ENCODE measurements at regions not wholly inside any gene's neighbourhood (a gene's known extent, or its start where the extent isn't known, plus 50 kb on each side); places are given as distances from the start of the nearest gene placed in this dataset.

DNA sequence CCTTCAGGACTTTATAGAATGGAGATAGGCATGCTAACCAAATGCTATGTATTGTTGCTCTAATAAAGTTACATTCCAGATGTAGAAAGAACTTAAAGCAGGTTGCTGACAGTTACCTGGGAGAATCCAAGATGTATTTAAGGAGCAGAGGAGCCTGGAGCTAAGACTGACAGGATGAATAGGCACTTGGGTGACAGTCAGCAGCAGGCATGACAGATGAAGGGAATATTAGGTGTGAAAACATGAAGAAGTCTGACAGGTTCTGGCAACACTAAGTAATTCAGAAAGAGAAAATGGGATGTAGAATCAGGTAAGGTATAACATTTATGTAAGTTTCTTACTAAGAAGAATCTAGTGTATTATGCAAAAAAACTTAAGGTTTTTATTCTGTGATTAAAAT, 232.0 kb downstream of the DSC3 start:
- Histone ChIP-seq H4K20me1 (ENCODE audit: control insufficient read depth, insufficient read depth, low read length, poor library complexity, severe bottlenecking) (no peaks in the 10 kb centered on the region), H2AFZ (ENCODE audit: insufficient read depth, low read depth, low read length, poor library complexity, severe bottlenecking) (no peak overlapping the region), H3K4me1 (ENCODE audit: control insufficient read depth in 2 of 2, insufficient read depth in 2 of 2, low read length in 2 of 2) (no peaks in the 10 kb centered on the region), H3K27ac (ENCODE audit: low read length in 2 of 2) (no peak overlapping the region), H3K9me3 (ENCODE audit: control extremely low read depth in 1 of 3, control insufficient read depth in 2 of 3, insufficient read depth in 1 of 3, low read length in 2 of 3) (no peaks in the 10 kb centered on the region), H3K9ac (ENCODE audit: low read length) (no peak overlapping the region), H3K27me3 (replicated peaks in 1 of 4; ENCODE audit: control extremely low read depth in 1 of 4, control insufficient read depth in 3 of 4, insufficient read depth in 4 of 4, low read length in 3 of 4) (no peaks in the 10 kb centered on the region), H3K36me3 (replicated peaks in 1 of 2; ENCODE audit: control extremely low read depth in 1 of 2, control insufficient read depth in 1 of 2, extremely low read depth in 1 of 2, insufficient read depth in 2 of 2, low read length in 1 of 2) (no peaks in the 10 kb centered on the region), H3K4me3 (ENCODE audit: control extremely low read depth in 1 of 5, extremely low read depth in 1 of 5, insufficient read depth in 1 of 5, low read depth in 2 of 5, low read length in 4 of 5) (no peak overlapping the region), H3K79me2 (ENCODE audit: control insufficient read depth, insufficient read depth, low read length) (no peaks in the 10 kb centered on the region), H3K4me2 (replicated peaks; ENCODE audit: low read depth, low read length, poor library complexity, severe bottlenecking) (no peak overlapping the region)
- no peak for ATAC-seq (ENCODE audit: low read depth)
- DNase-seq: no peak
- no peak overlapping the region for H3K4me3 Mint-ChIP-seq
- no peak for TF ChIP-seq EZH2 (IDR thresholded peaks at IDR 0.05; ENCODE audit: borderline replicate concordance, insufficient read depth, low read depth, low read length, poor library complexity, severe bottlenecking)
- TF ChIP-seq, protein P1, sequence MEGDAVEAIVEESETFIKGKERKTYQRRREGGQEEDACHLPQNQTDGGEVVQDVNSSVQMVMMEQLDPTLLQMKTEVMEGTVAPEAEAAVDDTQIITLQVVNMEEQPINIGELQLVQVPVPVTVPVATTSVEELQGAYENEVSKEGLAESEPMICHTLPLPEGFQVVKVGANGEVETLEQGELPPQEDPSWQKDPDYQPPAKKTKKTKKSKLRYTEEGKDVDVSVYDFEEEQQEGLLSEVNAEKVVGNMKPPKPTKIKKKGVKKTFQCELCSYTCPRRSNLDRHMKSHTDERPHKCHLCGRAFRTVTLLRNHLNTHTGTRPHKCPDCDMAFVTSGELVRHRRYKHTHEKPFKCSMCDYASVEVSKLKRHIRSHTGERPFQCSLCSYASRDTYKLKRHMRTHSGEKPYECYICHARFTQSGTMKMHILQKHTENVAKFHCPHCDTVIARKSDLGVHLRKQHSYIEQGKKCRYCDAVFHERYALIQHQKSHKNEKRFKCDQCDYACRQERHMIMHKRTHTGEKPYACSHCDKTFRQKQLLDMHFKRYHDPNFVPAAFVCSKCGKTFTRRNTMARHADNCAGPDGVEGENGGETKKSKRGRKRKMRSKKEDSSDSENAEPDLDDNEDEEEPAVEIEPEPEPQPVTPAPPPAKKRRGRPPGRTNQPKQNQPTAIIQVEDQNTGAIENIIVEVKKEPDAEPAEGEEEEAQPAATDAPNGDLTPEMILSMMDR (IDR thresholded peaks at IDR 0.05): no peak
- no peaks in the 10 kb centered on the region for H3K9me3 Mint-ChIP-seq (ENCODE audit: insufficient read depth)
- CTCF ChIA-PET: no interaction called here
- intact Hi-C loops (cut with micrococcal nuclease): no loop called here
- no peaks in the 10 kb centered on the region for H3K4me1 Mint-ChIP-seq
- H3K27ac Mint-ChIP-seq: no peak overlapping the region
- no peaks in the 10 kb centered on the region for H3K27me3 Mint-ChIP-seq
- POLR2A ChIA-PET: no interaction called here

DNA sequence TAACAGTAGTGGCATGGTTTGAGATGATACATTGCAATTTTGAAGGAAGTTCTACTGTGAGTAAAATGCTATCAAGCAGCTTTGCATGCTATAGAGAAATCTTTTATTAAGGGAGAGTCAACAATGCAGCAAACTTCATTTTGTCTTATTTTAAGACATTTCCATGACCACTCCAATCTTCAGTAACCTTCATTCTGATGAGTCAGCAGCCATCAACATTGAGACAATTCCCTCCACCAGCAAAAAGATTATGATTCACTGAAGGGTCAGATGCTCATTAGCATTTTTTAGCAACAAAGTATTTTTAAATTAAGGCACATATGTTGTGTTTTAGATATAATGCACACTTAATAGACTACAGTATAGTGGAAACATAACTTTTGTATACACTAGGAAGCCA, 235.7 kb downstream of the DSC3 start:
- no peaks in the 10 kb centered on the region for H3K27me3 ChIP-seq (replicated peaks in 1 of 4; ENCODE audit: control extremely low read depth in 1 of 4, control insufficient read depth in 3 of 4, insufficient read depth in 4 of 4, low read length in 3 of 4)
- no peaks in the 10 kb centered on the region for H3K36me3 ChIP-seq (replicated peaks in 1 of 2; ENCODE audit: control extremely low read depth in 1 of 2, control insufficient read depth in 1 of 2, extremely low read depth in 1 of 2, insufficient read depth in 2 of 2, low read length in 1 of 2)
- TF ChIP-seq EZH2 (IDR thresholded peaks at IDR 0.05; ENCODE audit: borderline replicate concordance, insufficient read depth, low read depth, low read length, poor library complexity, severe bottlenecking): no peak
- TF ChIP-seq, protein P1 (IDR thresholded peaks at IDR 0.05): no peak
- H3K27ac ChIP-seq (ENCODE audit: low read length in 2 of 2): no peak overlapping the region
- no peaks in the 10 kb centered on the region for H3K4me1 ChIP-seq (ENCODE audit: control insufficient read depth in 2 of 2, insufficient read depth in 2 of 2, low read length in 2 of 2)
- no peaks in the 10 kb centered on the region for H3K9me3 ChIP-seq (ENCODE audit: control extremely low read depth in 1 of 3, control insufficient read depth in 2 of 3, insufficient read depth in 1 of 3, low read length in 2 of 3)
- no peaks in the 10 kb centered on the region for H3K27me3 Mint-ChIP-seq
- H3K9ac ChIP-seq (ENCODE audit: low read length): no peak overlapping the region
- no peaks in the 10 kb centered on the region for H3K9me3 Mint-ChIP-seq (ENCODE audit: insufficient read depth)
- intact Hi-C loops (cut with micrococcal nuclease): no loop called here
- CTCF ChIA-PET: no interaction called here
- H3K27ac Mint-ChIP-seq: no peak overlapping the region
- H4K20me1 ChIP-seq (ENCODE audit: control insufficient read depth, insufficient read depth, low read length, poor library complexity, severe bottlenecking): no peaks in the 10 kb centered on the region
- DNase-seq (no peak), ATAC-seq (ENCODE audit: low read depth) (no peak)
- POLR2A ChIA-PET: no interaction called here
- no peaks in the 10 kb centered on the region for H3K79me2 ChIP-seq (ENCODE audit: control insufficient read depth, insufficient read depth, low read length)
- no peaks in the 10 kb centered on the region for H3K4me1 Mint-ChIP-seq
- no peak overlapping the region for H2AFZ ChIP-seq (ENCODE audit: insufficient read depth, low read depth, low read length, poor library complexity, severe bottlenecking)
- no peak overlapping the region for H3K4me3 ChIP-seq (ENCODE audit: control extremely low read depth in 1 of 5, extremely low read depth in 1 of 5, insufficient read depth in 1 of 5, low read depth in 2 of 5, low read length in 4 of 5)
- H3K4me3 Mint-ChIP-seq: no peak overlapping the region
- H3K4me2 ChIP-seq (replicated peaks; ENCODE audit: low read depth, low read length, poor library complexity, severe bottlenecking): no peak overlapping the region

Measured in B cell (primary cell).